GM12878 (cell line): ENCODE measurements at regions not wholly inside any gene's neighbourhood (a gene's known extent, or its start where the extent isn't known, plus 50 kb on each side); places are given as distances from the start of the nearest gene placed in this dataset.

Source experiments
- ATAC-seq: fragments of 200-7000 bp; cut with Tn5 transposase; 3 replicates; pipeline ENCODE4 v1.9.1; 2020; ENCODE audit warnings: mild to moderate bottlenecking, moderate library complexity
- BruUV-seq: library from RNA; stranded (reverse); fragments of 400-500 nt; replicated peaks from 2 replicates; lab custom pipeline; 2021; lab: Mats Ljungman, UMichigan
- CTCF ChIA-PET: fragments of 300-600 bp; sonication (Branson Sonifier 250); formaldehyde crosslinking; extraction: SDS; loops from one replicate; lab custom pipeline; 2021; ENCODE audit warnings: inconsistent platforms; lab: Yijun Ruan, JAX
- POLR2A ChIA-PET: fragments of 350-600 bp; formaldehyde crosslinking; extraction: SDS; loops from one replicate; lab custom pipeline; 2021; ENCODE audit warnings: inconsistent platforms; lab: Charles Lee
- RAD21 ChIA-PET: fragments of 300-600 bp; sonication (Branson Sonifier 250); formaldehyde crosslinking; loops from one replicate; lab custom pipeline; 2023; ENCODE audit warnings: antibody characterized with exemption; ENCODE audit not compliant: unreplicated experiment; lab: Charles Lee
- SMC1A ChIA-PET: fragments of 300-600 bp; sonication (Branson Sonifier 250); formaldehyde crosslinking; loops from one replicate; lab custom pipeline; 2023; ENCODE audit not compliant: unreplicated experiment, uncharacterized antibody; lab: Charles Lee
- DNase-seq: peaks from one replicate; pipeline ENCODE4 v3.0.0-alpha.2; 2011; ENCODE audit warnings: low read depth, low spot score
- FAIRE-seq: peaks from 3 replicates; lab custom pipeline; 2011; peaks lifted over from hg19 to GRCh38; lab: Jason Lieb, UNC
- H2AFZ ChIP-seq: 2 replicates; pipeline ENCODE4 v1.6.0; 2011; ENCODE audit warnings: low read depth, low read length, control low read depth; ENCODE audit not compliant: control insufficient read depth
- H3K27ac ChIP-seq: 2 replicates; pipeline ENCODE4 v1.5.1; 2011; ENCODE audit warnings: control low read depth; ENCODE audit not compliant: control insufficient read depth, insufficient read depth
- H3K27me3 ChIP-seq, 2 experiments: replicated peaks in 1 of 2; 2 replicates each; pipeline versions ENCODE4 v1.6.0 to v1.6.1; 2011; ENCODE audit warnings: low read length in 1 of 2; ENCODE audit not compliant: control insufficient read depth in 2 of 2, insufficient read depth in 2 of 2
- H3K36me3 ChIP-seq, 2 experiments: 2 replicates each; pipeline ENCODE4 v1.5.1; 2011; ENCODE audit warnings: low read length in 1 of 2; ENCODE audit not compliant: control insufficient read depth in 2 of 2, insufficient read depth in 2 of 2
- H3K4me1 ChIP-seq: 2 replicates; pipeline ENCODE4 v1.6.1; 2011; ENCODE audit warnings: mild to moderate bottlenecking, low read length, moderate library complexity, mixed read lengths; ENCODE audit not compliant: control insufficient read depth, insufficient read depth
- H3K4me2 ChIP-seq: 2 replicates; pipeline ENCODE4 v1.6.0; 2011; ENCODE audit warnings: control low read depth; ENCODE audit not compliant: control insufficient read depth, insufficient read depth
- H3K4me3 ChIP-seq: fragments of 200-600 bp; sonication (generic); 2 replicates; pipeline ENCODE4 v1.5.1; 2016
- H3K79me2 ChIP-seq: 2 replicates; pipeline ENCODE4 v1.6.0; 2011; ENCODE audit warnings: low read length; ENCODE audit not compliant: control insufficient read depth, insufficient read depth
- H3K9ac ChIP-seq: 2 replicates; pipeline ENCODE4 v1.8.0; 2011; ENCODE audit warnings: low read length, control low read depth, mixed read lengths; ENCODE audit not compliant: control insufficient read depth, insufficient read depth
- H3K9me3 ChIP-seq: replicated peaks from 3 replicates; pipeline ENCODE4 v1.5.1; 2011; ENCODE audit warnings: mild to moderate bottlenecking, low read length; ENCODE audit not compliant: control insufficient read depth, insufficient read depth
- H4K20me1 ChIP-seq: 2 replicates; pipeline ENCODE4 v1.6.0; 2011; ENCODE audit not compliant: control insufficient read depth, insufficient read depth
- KAT2A ChIP-seq: conservative IDR thresholded peaks from 2 replicates; pipeline ENCODE4 v1.6.1; 2011; ENCODE audit warnings: low read depth, low read length; ENCODE audit not compliant: control insufficient read depth
- NFIC ChIP-seq: IDR thresholded peaks from 2 replicates; pipeline ENCODE4 v1.6.1; 2012; ENCODE audit warnings: low read depth, mild to moderate bottlenecking, inconsistent platforms, low read length, moderate library complexity
- NRF1 ChIP-seq: conservative IDR thresholded peaks from 2 replicates; pipeline ENCODE4 v1.6.1; 2011; ENCODE audit warnings: mild to moderate bottlenecking, low read depth, low read length, improper control_type of control experiment
- POLR2AphosphoS2 ChIP-seq: IDR thresholded peaks from 2 replicates; pipeline ENCODE4 v1.6.1; 2011; ENCODE audit warnings: low read depth, mild to moderate bottlenecking, low read length, improper control_type of control experiment, moderate library complexity
- WGBS: methylation state at CpG from one replicate; pipeline ENCODE4 v1.1.6; 2016; ENCODE audit warnings: low lambda C conversion rate; ENCODE audit not compliant: insufficient replicate concordance, insufficient coverage; ENCODE audit errors: missing lambda C conversion rate; 5-methylcytosine and 5-hydroxymethylcytosine counted together
- in situ Hi-C: fragments of 300-500 bp; cut with MboI; formaldehyde crosslinking; loops from 9 replicates; pipeline ENCODE4 v1.14.3; 2018; ENCODE audit warnings: mixed read lengths
- intact Hi-C: fragments of 100-400 bp; cut with micrococcal nuclease; formaldehyde crosslinking; loops from one replicate; pipeline ENCODE4 v1.14.2; 2022; ENCODE audit not compliant: unreplicated experiment
- TF ChIP-seq, protein P1 (sequence below): fragments of 450-650 bp; IDR thresholded peaks from 2 replicates; pipeline ENCODE4 v1.6.1; 2017; ENCODE audit warnings: mild to moderate bottlenecking, moderate library complexity

DNA sequence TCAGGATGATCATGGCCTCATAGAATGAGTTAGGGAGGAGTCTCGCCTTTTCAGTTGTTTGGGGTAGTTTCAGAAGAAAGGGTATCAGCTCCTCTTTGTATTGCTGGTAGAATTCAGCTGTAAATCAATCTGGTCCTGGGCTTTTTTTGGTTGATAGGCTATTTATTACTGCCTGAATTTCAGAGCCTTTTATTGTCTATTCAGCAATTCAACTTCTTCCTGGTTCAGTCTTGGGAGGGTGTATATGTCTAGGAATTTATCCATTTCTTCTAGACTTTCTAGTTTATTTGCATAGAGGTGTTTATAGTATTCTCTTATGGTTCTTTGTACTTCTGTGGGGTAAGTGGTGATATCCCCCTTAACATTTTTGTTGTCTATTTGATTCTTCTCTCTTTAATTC, 1024.2 kb downstream of the DIPK2A start:
- SMC1A ChIA-PET, result interaction anchor here (1.0 kb wide), 1 partner anchor 10 kb away, joined by 3 read pairs; no protein-coding TSS in a partner anchor
- WGBS, result 0% methylated on average over 1 of the region's 1 CpG

More for the DNA sequence above, 1024.2 kb downstream of the DIPK2A start:
- ATAC-seq, result no peak
- Histone ChIP-seq H4K20me1 (no peaks in the 10 kb centered on the region), H2AFZ (no peak overlapping the region), H3K36me3 (no peaks in the 10 kb centered on the region), H3K4me2 (no peak overlapping the region), H3K27ac (no peak overlapping the region), H3K9ac (no peak overlapping the region), H3K4me1 (no peaks in the 10 kb centered on the region), H3K4me3 (no peak overlapping the region), H3K9me3 (no peaks in the 10 kb centered on the region), H3K79me2 (no peaks in the 10 kb centered on the region), H3K27me3 (no peaks in the 10 kb centered on the region)
- TF ChIP-seq KAT2A, result no peak
- no peak for TF ChIP-seq NFIC
- TF ChIP-seq, protein P1, sequence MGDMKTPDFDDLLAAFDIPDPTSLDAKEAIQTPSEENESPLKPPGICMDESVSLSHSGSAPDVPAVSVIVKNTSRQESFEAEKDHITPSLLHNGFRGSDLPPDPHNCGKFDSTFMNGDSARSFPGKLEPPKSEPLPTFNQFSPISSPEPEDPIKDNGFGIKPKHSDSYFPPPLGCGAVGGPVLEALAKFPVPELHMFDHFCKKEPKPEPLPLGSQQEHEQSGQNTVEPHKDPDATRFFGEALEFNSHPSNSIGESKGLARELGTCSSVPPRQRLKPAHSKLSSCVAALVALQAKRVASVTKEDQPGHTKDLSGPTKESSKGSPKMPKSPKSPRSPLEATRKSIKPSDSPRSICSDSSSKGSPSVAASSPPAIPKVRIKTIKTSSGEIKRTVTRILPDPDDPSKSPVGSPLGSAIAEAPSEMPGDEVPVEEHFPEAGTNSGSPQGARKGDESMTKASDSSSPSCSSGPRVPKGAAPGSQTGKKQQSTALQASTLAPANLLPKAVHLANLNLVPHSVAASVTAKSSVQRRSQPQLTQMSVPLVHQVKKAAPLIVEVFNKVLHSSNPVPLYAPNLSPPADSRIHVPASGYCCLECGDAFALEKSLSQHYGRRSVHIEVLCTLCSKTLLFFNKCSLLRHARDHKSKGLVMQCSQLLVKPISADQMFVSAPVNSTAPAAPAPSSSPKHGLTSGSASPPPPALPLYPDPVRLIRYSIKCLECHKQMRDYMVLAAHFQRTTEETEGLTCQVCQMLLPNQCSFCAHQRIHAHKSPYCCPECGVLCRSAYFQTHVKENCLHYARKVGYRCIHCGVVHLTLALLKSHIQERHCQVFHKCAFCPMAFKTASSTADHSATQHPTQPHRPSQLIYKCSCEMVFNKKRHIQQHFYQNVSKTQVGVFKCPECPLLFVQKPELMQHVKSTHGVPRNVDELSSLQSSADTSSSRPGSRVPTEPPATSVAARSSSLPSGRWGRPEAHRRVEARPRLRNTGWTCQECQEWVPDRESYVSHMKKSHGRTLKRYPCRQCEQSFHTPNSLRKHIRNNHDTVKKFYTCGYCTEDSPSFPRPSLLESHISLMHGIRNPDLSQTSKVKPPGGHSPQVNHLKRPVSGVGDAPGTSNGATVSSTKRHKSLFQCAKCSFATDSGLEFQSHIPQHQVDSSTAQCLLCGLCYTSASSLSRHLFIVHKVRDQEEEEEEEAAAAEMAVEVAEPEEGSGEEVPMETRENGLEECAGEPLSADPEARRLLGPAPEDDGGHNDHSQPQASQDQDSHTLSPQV, result no peak
- TF ChIP-seq NRF1, result no peak
- no peak for TF ChIP-seq POLR2AphosphoS2
- no peak for FAIRE-seq
- intact Hi-C loops (no loop called here), in situ Hi-C loops (no loop called here)
- BruUV-seq, result no TSS peak
- CTCF ChIA-PET, result interaction anchor here (0.8 kb wide), 1 partner anchor 74 kb away, joined by 3 read pairs; no protein-coding TSS in a partner anchor
- RAD21 ChIA-PET, result no interaction called here
- no peak for DNase-seq
- POLR2A ChIA-PET, result no interaction called here
